Hepatocyte (in vitro differentiated cells): ENCODE measurements at regions not wholly inside any gene's neighbourhood (a gene's known extent, or its start where the extent isn't known, plus 50 kb on each side); places are given as distances from the start of the nearest gene placed in this dataset.

Source experiments
- DNase-seq: peaks from one replicate; pipeline ENCODE4 v3.0.0-alpha.2; 2016; ENCODE audit warnings: low spot score
- H2AFZ ChIP-seq: fragments of 200-600 bp; sonication (generic); 2 replicates; pipeline ENCODE4 v1.6.0; 2016; ENCODE audit warnings: antibody characterized with exemption, mild to moderate bottlenecking
- H3K27ac ChIP-seq: fragments of 200-600 bp; sonication (generic); 2 replicates; pipeline ENCODE4 v1.5.1; 2016; ENCODE audit warnings: mild to moderate bottlenecking
- H3K27me3 ChIP-seq: fragments of 200-600 bp; sonication (generic); 2 replicates; pipeline ENCODE4 v1.6.1; 2016
- H3K36me3 ChIP-seq: fragments of 200-600 bp; sonication (generic); replicated peaks from 2 replicates; pipeline ENCODE4 v1.5.1; 2016; ENCODE audit warnings: low read depth; ENCODE audit not compliant: insufficient read depth
- H3K4me1 ChIP-seq: fragments of 200-600 bp; sonication (generic); 2 replicates; pipeline ENCODE4 v1.5.1; 2016; ENCODE audit warnings: mild to moderate bottlenecking, moderate library complexity; ENCODE audit not compliant: insufficient read depth
- H3K4me2 ChIP-seq: fragments of 200-600 bp; sonication (generic); 2 replicates; pipeline ENCODE4 v1.6.0; 2016
- H3K4me3 ChIP-seq: fragments of 200-600 bp; sonication (generic); 2 replicates; pipeline ENCODE4 v1.5.1; 2016; ENCODE audit warnings: mild to moderate bottlenecking
- H3K79me2 ChIP-seq: fragments of 200-600 bp; sonication (generic); 2 replicates; pipeline ENCODE4 v1.6.0; 2017; ENCODE audit warnings: mild to moderate bottlenecking
- H3K9me2 ChIP-seq: fragments of 200-600 bp; sonication (generic); replicated peaks from 2 replicates; pipeline ENCODE4 v1.6.0; 2017; ENCODE audit warnings: mild to moderate bottlenecking; ENCODE audit not compliant: insufficient read depth
- H3K9me3 ChIP-seq: fragments of 200-600 bp; sonication (generic); 2 replicates; pipeline ENCODE4 v1.5.1; 2016; ENCODE audit warnings: low read depth, mild to moderate bottlenecking
- H4K20me1 ChIP-seq: fragments of 200-600 bp; sonication (generic); 2 replicates; pipeline ENCODE4 v1.6.0; 2016; ENCODE audit warnings: mild to moderate bottlenecking; ENCODE audit not compliant: insufficient read depth, poor library complexity, severe bottlenecking
- EZH2 ChIP-seq: fragments of 200-600 bp; sonication (generic); IDR thresholded peaks from 2 replicates; pipeline ENCODE4 v1.6.1; 2016; ENCODE audit warnings: antibody characterized with exemption, mild to moderate bottlenecking, borderline replicate concordance
- EZH2phosphoT487 ChIP-seq: fragments of 200-600 bp; sonication (generic); IDR thresholded peaks from one replicate; pipeline ENCODE4 v1.6.1; 2018; ENCODE audit warnings: antibody characterized with exemption, mild to moderate bottlenecking, low read depth, moderate library complexity; ENCODE audit not compliant: unreplicated experiment, severe bottlenecking
- WGBS: methylation state at CpG from one replicate; pipeline ENCODE4 v1.1.6; 2016; ENCODE audit warnings: low lambda C conversion rate; ENCODE audit errors: missing lambda C conversion rate; 5-methylcytosine and 5-hydroxymethylcytosine counted together
- TF ChIP-seq, protein P1 (sequence below): fragments of 200-600 bp; sonication (generic); IDR thresholded peaks from 2 replicates; pipeline ENCODE4 v1.5.1; 2016; ENCODE audit warnings: antibody characterized with exemption, mild to moderate bottlenecking; ENCODE audit not compliant: poor library complexity

DNA sequence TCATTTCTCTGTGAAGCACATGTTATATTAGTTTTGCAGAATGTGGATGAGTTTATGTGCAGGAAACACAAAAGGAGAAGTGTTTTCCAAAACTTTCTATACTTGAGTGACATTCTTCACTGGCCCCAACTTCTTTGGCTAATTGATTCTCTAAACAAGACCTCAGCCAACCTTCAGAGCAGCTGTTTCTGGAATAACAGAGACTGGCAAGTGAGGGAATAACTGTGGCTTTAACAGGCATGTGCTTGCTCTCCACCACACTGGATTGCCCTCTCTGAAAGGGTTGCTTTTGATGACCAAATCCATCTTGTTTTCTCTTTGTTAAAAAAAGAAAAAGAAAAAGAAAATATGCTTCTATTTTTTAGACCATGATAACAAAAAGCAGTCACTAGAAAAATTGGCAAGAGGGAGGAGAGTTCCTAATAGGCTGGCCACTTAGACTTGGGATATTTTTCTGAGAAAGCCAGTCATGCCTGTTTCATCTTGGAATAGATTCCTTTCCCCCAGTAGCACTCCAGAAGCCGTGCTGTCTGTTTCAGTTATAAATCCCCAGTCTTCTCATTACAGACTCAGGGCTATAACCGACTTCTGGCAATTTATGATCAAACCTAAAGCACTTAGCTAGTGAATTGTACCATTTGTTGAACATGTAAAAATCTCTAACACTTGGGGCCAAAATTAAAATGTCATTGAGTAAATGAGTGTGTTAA is 295.0 kb upstream of the NR3C2 start:
- DNase-seq, result no peak
- Histone ChIP-seq H4K20me1 (no peaks in the 10 kb centered on the region), H3K9me3 (no peaks in the 10 kb centered on the region), H3K27ac (no peak overlapping the region), H3K27me3 (no peaks in the 10 kb centered on the region), H3K4me1 (no peaks in the 10 kb centered on the region), H3K36me3 (no peaks in the 10 kb centered on the region), H3K4me2 (no peak overlapping the region), H2AFZ (no peak overlapping the region), H3K9me2 (no peaks in the 10 kb centered on the region), H3K79me2 (no peaks in the 10 kb centered on the region), H3K4me3 (no peak overlapping the region)
- TF ChIP-seq EZH2phosphoT487 (no peak), EZH2 (no peak)
- TF ChIP-seq, protein P1, sequence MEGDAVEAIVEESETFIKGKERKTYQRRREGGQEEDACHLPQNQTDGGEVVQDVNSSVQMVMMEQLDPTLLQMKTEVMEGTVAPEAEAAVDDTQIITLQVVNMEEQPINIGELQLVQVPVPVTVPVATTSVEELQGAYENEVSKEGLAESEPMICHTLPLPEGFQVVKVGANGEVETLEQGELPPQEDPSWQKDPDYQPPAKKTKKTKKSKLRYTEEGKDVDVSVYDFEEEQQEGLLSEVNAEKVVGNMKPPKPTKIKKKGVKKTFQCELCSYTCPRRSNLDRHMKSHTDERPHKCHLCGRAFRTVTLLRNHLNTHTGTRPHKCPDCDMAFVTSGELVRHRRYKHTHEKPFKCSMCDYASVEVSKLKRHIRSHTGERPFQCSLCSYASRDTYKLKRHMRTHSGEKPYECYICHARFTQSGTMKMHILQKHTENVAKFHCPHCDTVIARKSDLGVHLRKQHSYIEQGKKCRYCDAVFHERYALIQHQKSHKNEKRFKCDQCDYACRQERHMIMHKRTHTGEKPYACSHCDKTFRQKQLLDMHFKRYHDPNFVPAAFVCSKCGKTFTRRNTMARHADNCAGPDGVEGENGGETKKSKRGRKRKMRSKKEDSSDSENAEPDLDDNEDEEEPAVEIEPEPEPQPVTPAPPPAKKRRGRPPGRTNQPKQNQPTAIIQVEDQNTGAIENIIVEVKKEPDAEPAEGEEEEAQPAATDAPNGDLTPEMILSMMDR, result no peak
- 62% methylated on average over 2 of the region's 2 CpGs for WGBS

DNA sequence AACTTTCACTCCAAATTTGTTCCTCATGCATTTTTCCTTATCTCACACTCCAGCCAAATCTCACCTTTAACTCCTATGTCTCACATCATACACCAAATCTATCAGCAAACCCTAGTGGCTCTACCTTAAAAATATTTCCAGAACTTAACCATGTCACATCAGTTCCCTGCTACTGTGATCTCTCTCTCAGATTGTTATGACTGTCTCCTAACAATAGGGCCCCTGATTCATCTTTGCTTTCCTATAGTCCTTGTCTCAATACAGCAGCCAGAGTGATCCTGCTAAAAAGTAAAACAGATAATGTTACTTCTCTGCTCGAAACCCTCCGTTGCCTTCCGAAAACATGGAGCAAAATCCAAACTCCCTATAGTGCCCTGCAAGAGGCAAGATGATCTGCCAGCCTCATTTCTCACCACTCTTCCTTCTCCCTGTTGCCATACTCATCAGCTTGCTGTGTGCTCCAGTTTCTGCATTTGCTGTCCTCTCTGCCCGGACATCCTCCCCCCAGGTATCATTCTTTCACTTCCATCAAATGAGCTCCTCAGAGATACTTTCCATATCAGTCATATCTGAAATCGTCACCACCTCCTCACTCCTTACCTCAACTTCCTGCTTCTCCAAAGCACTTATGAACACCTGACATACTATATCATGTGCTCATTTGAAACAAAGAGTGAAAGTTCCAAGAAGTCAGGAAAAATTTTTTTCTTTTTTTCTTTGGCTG is 293.4 kb upstream of the NR3C2 start:
- H3K27me3 ChIP-seq, result no peaks in the 10 kb centered on the region
- no peak overlapping the region for H3K4me2 ChIP-seq
- H4K20me1 ChIP-seq, result no peaks in the 10 kb centered on the region
- no peak for DNase-seq
- TF ChIP-seq, protein P1, result no peak
- no peak for TF ChIP-seq EZH2
- no peak for TF ChIP-seq EZH2phosphoT487
- H3K79me2 ChIP-seq, result no peaks in the 10 kb centered on the region
- H3K36me3 ChIP-seq, result no peaks in the 10 kb centered on the region
- H3K9me2 ChIP-seq, result no peaks in the 10 kb centered on the region
- H3K9me3 ChIP-seq, result no peaks in the 10 kb centered on the region
- H3K27ac ChIP-seq, result no peak overlapping the region
- no peak overlapping the region for H2AFZ ChIP-seq
- WGBS, result 91% methylated on average over 5 of the region's 5 CpGs
- no peaks in the 10 kb centered on the region for H3K4me1 ChIP-seq
- no peak overlapping the region for H3K4me3 ChIP-seq

DNA sequence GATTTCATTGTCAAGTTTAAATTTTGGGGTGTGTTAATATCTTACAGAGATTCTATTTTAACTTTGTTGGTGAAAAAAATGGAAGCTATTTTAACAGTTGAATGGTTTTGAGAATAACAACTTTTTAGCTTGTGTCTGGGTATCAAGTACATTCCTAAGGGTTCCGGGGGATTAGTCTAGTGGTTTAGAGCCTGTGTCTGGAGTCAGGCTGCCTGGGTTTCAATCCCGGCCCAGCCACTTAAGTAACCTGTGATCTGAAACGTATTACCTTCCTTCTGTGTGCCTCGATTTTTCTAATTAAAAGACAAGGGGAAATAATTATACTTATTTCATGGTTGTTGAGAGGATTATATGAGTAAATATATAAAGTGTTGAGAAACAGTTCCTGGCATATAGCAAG is 288.6 kb upstream of the NR3C2 start:
- no peak overlapping the region for H2AFZ ChIP-seq
- 38% methylated on average over 4 of the region's 4 CpGs for WGBS
- H4K20me1 ChIP-seq, result no peaks in the 10 kb centered on the region
- H3K4me2 ChIP-seq, result no peak overlapping the region
- H3K79me2 ChIP-seq, result no peaks in the 10 kb centered on the region
- no peaks in the 10 kb centered on the region for H3K9me3 ChIP-seq
- no peaks in the 10 kb centered on the region for H3K36me3 ChIP-seq
- no peaks in the 10 kb centered on the region for H3K9me2 ChIP-seq
- no peak overlapping the region for H3K27ac ChIP-seq
- TF ChIP-seq EZH2phosphoT487 (no peak), EZH2 (no peak)
- TF ChIP-seq, protein P1, result no peak
- H3K4me3 ChIP-seq, result no peak overlapping the region
- no peaks in the 10 kb centered on the region for H3K27me3 ChIP-seq
- H3K4me1 ChIP-seq, result no peaks in the 10 kb centered on the region
- DNase-seq, result no peak
